NCI-H226 (cell line): ENCODE measurements at regions not wholly inside any gene's neighbourhood (a gene's known extent, or its start where the extent isn't known, plus 50 kb on each side); places are given as distances from the start of the nearest gene placed in this dataset.
A peak's percentile ranks its signal among the peaks of the same experiment; 100 is the strongest.

Experiments used
- DNase-seq: peaks from one replicate; pipeline ENCODE4 v3.0.0-alpha.2; 2015

DNA sequence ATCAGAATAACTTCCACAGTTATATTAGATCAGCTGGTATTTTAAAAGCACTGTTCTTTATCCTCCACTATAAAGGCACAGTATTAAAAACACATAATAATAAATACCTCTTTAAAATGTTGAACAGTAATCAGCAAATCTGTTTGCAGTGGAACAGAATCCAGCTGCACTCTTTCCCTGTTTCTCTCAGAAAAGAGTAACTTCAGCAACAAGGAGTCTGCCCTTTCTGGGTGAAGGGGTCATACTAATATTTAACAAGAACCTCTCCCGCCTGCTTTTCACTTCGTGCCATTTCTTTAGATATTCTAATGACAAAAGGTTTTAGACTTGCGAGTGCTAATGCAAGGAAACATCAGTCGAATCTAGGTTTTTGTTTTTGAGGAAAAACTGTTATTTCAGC is 194.2 kb upstream of the FMN2 start:
- no peak for DNase-seq

GRCh38 chr1:239898062-239898730 is 193.5 kb upstream of the FMN2 start:
- no peak for DNase-seq

GRCh38 chr1:239899747-239900146 is 191.9 kb upstream of the FMN2 start:
- DNase-seq = no peak

- DNase-seq = no peak
Measured at GRCh38 chr1:239906394-239906793, 185.3 kb upstream of the FMN2 start.

DNA sequence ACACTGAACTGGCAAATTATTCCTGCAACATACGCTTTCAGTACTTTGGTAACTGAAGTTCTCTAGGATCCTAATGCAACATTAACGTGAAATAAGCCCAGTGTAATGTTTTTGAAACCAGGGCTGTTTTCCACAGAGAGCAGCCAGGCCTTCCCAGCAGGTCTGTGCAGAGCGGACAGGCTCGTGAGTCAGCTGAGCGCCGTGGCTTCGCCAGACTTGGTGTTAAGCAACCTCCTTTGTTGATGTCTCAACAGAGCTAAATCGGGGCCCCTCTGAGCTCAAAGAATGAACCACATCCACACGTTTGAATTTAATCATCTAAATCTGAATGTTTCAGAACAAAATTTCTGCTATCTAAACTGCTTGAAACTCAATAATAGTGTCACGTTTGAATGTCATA is 181.8 kb upstream of the FMN2 start:
- DNase-seq = no peak

DNA sequence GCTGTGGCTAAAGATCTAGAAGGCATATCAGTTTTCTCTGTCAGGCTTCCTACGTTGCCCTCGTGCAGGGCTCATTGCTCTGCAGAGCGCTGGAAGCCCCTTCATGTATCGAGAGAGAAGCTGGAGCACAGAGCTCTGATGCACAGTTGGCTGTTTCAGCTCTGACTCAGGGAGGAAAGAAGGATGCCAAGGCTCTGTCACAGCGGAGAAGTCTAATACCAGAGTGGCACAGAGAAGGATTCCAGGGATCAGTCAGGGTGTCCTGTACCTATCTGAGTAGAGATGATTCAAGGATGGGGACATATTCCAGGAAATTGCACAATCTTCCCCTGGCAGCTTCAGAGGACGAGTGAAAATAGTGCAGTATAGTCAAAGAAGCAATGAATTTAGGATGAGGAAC is 179.2 kb upstream of the FMN2 start:
- no peak for DNase-seq

DNA sequence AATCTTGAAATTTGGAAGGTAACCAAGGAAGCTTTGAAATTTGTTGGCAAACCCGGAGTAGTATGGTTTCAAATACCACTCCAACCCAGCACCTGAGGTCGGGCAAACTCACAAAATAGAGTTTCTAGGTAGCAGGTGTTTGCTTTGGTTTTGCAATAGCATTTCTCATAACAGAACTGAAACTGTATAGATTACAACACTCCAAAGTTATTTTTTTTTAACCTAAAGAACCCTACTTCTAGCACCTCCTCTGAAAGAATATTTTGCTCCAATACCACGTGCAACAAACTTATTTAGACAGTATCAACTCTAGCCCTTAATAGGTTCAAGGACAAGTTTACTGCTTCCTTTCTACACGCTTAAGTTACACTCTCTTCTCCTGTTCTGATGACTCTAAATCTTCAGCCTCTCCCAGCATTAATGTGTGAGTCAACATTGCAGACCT is 178.5 kb upstream of the FMN2 start:
- no peak for DNase-seq

- peak; percentile 15 for DNase-seq
Measured at GRCh38 chr1:239914751-239915231, 176.9 kb upstream of the FMN2 start.

DNA sequence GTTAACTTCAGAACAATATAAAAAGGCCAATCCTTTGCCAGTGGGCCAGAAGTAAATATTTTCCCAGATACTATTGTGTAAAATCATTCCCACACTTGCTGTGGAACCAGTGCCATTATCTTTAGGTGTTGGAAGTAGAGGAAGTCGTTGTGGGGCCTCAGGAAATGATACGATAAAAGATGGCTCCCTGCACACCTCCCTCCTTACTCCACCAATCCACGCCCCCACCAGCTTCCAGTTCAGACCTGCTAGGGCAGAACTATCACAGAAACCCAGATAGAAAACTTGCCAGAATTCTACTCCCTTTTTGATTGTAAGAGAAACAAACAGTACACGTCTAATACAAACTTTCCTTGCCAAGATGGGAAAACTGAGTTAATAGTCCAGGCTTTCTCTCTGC is 173.0 kb upstream of the FMN2 start:
- DNase-seq = no peak

GRCh38 chr1:239920214-239920613 is 171.5 kb upstream of the FMN2 start:
- no peak for DNase-seq

DNA sequence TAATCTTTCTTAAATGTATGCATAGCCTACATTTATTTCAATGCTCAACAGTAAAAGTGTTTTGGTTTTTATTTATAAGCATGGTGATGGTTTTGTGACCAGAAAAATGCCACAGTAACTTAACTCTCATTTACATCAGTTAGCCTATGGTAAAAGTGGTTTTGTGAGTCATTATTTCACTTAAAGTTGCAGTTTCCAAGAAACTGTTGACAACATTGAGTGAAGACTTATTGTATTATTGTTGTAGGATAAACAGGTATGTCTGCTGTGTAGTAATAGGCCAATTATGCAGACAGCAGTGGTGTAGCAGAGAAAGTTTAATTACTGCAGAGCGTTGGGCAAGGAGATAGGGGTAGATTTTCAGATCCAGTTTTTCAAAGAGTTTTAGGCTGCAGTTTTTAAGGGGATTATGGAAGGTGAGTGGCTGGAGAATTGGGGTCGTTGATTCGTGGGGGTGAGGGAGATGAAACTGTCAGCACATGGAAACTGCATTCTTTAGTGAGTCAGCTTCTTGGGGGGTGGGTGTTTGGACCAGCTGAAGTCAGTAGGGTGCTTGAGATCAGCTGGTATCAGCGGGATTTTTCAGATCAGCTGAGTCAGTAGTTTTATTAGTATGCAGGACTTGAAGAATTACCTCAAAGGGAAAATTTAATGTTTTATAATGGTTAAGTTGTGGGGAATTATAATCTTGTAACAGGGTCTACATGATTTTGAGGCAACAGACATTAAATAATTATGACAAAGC is 168.7 kb upstream of the FMN2 start:
- DNase-seq = no peak

GRCh38 chr1:239924741-239925350 is 166.8 kb upstream of the FMN2 start:
- DNase-seq = no peak

DNA sequence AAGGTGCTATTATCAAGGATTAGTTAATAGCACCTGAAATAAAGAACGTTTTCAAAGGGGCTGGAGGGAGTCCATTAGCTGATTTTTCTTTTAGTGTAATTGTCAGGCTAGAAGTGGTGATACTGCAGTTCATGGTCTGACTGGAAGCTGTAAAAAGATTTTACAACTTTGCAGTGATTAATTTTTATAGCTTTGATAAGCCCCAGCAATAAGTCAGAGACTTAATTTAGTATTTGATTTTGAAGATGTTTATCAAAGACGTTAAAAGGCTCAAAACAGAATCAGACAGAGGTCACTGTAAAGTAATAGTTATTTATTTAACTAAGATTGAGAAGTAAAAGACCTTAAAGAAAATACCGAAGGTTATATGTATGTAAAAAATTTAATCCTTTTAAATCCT is 165.5 kb upstream of the FMN2 start:
- DNase-seq = no peak

DNA sequence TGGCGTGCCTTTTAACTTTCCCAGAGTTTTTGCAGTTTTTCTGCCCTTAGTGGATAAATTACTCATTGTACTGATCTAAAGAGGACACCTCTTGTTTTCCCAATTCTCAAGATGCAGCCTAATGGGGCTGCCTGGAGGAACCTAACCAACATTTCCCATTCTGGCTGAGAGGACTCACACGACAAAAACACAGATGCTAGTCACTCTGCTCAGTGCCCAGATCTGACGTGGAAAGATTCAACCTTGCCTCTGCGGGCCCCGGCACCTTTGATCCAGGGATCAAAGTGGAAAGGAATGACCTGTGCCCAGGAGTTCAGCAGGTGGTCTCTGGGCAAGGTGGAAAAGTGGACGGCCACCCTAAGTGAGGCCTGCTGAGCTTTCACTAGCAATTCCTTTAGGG is 162.4 kb upstream of the FMN2 start:
- DNase-seq = no peak

DNA sequence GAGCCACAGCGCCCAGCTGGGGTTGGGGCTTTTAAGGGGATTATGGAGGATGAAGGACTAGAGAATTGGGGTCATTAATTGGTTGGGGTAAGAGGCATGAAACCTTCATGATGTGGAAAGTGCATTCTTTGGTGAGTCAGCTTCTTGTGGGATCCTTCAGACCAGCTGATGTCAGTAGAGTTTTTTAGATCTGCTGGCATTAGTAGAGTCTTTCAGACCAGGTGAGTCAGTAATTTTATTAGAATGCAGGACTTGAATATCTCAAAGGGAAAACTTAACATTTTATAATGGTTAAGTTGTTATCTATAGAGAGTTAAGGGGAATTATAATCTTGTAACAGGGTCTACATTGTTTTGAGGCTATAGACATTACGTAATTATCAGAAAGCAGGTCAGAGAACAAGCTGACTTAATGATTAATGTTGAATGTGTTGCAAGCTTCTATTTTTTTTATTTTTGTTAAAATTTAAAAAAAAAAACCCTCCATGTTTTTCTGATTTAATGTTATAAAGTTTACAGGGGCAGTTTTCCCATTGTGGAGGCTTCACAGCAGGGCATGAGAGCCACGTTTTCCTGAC is 160.9 kb upstream of the FMN2 start:
- peak; percentile 27 for DNase-seq

DNA sequence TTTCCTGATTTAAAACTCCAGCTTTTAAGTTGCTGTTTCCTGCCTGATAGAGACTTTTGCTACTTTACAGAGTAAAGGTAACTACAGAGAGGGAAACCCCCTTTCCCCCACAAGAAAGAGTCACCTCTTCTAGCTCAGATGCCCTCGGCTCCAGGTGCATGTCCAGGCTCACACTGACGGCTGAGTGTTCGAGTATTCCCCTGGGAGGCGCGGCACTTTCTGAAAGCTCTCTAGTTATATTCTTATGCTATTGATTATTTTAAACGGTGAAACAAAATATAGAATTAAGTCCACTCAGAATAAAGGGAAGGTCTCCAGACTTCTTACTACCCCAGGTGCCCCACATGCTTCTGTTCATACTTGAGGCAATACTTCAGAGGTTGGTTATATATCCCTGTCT is 160.3 kb upstream of the FMN2 start:
- no peak for DNase-seq

DNA sequence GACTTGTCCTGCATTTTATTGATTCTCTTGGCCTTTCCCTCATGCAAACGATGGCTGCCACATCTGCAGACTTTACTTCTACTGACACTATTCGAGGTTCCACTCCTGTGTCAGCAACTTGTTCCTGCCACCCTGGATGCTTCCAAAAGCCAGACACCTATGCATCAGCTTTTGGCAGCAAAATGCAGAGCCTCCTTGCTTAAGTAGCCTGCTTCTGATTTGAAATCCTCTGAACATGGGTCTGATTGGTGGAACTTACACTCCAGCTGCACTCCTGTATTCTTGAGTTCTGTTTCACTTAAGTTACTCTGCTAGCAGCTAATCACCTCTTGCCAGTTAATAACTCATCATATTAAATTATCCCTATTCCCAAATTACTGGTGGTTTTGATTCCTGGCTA is 152.1 kb upstream of the FMN2 start:
- DNase-seq = no peak

- DNase-seq = no peak
Measured at GRCh38 chr1:239943761-239944160, 147.9 kb upstream of the FMN2 start.

- no peak for DNase-seq
Measured at GRCh38 chr1:239944666-239945065, 147.0 kb upstream of the FMN2 start.

DNA sequence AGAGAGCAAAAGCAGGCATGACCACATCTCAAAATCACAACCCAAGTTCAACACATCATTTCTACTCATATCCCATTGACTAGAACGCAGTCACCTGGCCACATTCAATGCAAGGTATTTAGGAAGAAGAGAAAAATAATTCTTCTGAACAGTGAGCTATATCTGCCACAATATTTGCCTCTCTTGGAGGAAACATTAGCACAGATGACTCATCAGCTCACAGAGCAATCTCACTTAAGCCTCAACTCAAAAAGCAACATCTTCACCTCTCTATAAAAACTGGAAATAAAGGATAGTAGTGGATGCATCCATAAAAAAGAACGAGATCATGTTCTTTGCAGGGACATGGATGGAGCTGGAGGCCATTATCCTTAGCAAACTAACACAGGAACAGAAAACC is 143.9 kb upstream of the FMN2 start:
- peak; percentile 1 for DNase-seq

- DNase-seq = no peak
Measured at GRCh38 chr1:239951511-239952140, 140.1 kb upstream of the FMN2 start.

DNA sequence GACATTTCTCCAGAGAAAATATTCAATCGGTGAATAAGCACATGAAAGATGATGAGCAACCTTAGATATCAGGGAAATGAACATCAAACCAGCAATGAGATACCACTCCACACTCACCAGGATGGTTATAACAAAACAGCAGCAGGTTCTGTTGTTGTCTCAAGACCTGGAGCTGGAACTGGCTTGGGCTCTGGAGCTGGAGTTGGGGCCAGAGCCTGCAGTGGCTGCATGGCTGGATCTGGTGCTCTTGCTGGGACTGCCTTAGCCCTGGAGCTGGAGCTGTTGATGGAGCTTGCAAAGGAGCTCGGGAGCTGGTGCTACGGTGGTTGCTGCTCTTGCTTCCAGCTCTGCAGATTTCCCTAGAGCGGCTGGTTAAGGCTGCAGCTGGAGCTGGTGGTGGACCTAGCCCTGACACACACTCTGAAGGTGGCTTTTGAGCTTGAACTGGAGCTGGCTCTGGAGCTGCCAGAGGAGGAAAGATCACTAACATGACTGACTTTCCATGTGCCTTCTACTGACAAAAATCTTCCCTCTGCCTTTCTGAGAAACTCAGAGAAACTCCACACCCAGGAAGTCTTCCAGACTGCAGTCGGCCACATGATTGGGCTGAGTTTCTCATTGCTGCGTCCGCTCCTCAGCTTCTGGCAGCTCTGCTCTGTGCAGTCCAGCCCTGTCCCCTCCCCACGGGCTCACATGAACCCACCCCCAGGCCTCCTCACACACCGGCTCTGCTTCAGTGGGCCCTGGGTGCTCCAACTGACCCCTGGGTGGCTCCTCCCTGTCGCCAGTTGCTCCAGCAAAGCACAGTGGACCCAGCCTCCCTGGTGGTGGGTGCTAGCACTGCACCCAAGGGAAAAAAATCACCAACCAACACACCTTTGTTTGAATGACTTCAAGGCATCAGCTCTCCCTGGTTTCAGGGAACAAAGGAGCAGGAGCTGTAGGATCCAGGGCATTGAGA is 139.1 kb upstream of the FMN2 start:
- no peak for DNase-seq
